Renal cortex interstitium (tissue), 11 donors: ENCODE measurements at regions not wholly inside any gene's neighbourhood (a gene's known extent, or its start where the extent isn't known, plus 50 kb on each side); places are given as distances from the start of the nearest gene placed in this dataset.
"Not testable (repeated sequence)": the region's sequence is repeated elsewhere in the genome, so short reads cannot be mapped to it uniquely, and the experiment has no call there.

ENCODE experiments used
- DNase-seq, 11 donors: peaks; one replicate each; pipeline ENCODE4 v3.0.0-alpha.2; 2013; ENCODE audit warnings: low read depth in 9 of 11, low spot score in 4 of 11; ENCODE audit errors: extremely low read depth in 1 of 11

DNA sequence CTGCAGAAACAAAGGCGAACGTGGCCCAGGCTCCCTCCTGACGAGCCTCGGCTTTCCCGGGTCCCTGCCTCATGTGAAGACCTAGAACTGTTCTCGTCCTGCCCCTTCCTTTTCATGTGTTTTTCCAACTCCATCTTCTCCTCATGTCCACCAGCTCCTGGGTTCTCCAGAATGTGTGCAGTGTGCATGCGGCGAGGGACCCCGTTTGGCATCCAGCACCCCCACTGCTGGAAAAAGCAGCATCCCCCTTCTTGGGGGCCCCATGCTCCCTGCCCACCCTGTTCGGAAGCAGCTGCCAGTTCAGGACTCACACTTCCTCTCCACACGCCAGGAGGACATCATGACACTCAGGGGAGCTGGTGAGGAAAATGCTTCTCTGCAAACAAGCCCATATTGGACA lies 313.5 kb downstream of the BRD1 start:
- no peak for DNase-seq

DNA sequence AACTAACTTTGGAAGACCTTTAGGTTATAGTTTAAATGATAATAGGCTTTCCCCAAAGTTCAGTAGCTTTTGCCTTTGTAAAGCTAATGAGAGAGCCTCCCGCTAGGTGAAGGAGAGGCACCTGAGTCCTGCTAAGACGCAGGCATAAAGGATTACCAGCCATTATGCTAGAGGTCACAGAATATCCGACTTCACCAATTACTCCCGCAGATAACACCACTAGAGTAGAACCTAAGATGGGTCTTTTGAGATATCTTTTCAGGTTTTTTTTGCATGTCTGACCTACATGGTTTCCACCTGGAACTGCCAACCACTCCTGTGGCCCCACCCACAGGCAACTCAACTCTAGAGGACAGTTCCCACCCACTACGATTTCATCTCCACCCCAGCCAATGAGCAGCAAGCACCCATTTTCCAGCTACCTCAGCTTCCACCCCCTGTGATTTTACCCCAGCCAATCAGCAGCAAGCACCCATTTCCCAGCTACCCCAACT lies 314.3 kb downstream of the BRD1 start:
- no peak for DNase-seq

DNA sequence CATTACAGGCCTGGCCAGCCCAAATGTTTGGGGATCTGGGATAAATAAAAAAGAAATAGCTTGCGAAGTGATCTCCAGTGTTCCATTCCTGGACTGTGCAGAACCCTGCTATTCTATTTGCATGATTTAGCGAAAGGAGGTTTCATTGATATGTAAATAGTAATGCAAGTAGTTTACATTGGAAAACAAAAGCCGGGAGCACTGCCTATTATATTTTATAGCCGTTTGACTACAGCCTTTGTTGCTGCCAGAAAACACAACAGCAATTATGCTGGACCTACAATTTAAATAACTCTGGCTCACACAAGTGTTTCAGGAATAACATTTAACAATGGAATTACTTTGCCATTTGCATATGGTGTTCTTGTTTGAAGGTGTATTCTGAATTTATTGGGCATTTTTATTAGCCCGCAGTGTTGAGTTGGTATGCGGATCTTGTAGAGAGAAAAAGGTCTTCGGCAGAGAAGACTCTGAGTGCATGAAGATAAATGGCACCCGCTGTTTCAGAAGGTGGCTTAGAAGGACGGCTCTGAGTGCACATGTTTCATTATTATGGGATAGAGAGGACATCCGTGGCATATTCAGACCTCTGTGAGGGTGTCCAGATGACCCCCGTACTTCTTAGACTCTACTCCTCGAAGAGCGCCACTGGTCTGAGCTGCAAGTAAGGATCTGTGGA lies 315.0 kb downstream of the BRD1 start:
- DNase-seq = no peak

DNA sequence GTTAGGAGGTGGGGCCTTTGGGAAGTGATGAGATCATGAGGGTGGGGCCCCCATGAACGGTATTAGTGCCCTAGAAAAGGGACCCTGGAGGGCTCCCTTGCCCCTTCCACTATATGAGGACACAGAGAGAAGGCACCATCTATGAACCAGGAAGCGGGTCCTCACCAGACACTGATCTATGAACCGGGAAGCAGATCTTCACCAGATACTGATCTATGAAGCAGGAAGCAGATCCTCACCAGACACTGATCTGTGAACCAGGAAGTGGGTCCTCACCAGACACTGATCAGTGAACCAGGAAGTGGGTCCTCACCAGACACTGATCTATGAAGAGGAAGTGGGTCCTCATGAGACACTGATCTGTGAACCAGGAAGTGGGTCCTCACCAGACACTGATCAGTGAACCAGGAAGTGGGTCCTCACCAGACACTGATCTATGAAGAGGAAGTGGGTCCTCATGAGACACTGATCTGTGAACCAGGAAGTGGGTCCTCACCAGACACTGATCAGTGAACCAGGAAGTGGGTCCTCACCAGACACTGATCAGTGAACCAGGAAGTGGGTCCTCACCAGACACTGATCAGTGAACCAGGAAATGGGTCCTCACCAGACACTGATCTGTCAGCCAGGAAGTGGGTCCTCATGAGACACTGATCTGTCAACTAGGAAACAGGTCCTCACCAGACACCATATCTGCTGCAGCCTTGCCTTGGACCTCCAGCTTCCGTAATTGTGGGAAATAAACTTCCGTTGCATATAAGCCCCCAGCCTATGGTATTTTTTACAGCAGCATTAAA lies 316.1 kb downstream of the BRD1 start:
- not testable (repeated sequence) for DNase-seq

DNA sequence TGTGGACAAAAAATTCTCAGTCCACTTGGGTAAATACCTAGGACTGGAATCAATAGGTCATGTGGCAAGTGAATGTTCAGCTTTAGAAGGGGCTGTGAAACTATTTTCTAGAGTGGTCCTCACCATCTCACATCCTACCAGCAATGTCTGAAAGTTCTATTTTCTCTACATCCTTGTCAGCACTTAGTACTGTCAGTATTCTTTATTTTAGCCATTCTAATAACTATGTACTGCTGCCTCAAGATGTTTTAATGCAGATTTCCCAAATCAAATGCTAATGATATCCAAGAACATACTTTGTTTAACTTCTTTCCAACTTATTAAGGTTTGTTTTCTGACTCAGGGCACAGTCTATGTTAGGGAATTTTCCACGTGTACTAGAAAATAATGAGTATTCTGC lies 317.0 kb downstream of the BRD1 start:
- DNase-seq = no peak

DNA sequence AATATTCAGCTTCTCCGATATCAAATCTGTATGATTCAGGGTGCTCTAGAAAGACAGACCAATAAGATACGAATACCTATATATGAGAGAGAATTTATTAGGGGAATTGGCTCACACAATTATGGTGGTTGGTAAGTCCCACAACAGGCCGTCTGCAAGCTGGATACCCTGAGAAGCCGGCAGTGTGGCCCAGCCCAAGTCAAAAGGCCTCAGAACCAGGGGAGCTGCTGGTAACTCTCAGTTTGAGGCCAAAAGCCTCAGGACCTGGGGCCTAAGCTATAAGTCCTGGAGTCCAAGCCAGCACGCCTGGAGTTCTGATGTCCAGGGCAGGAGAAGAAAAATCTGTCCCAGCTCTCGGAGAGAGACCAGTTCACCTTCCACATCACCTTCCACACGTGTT lies 318.7 kb downstream of the BRD1 start:
- DNase-seq = no peak

DNA sequence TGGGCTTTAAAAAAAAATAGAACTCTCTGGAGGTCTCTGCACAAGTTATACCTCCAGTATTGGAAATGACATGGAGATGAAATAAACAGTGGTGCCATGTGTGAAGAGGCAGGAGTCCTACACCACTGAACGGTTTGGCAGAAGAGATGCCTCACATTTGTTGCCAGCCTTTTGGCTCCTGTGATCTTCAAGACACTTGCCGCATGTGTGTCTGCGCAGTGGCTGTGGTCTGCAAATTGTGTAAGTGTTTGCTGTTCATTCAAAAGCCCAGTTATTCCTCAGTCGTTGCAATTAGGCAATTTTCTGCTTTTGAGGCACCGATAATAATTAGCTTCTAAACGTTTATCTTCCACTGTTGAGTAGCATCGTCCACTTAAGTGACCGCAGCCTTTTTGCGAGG lies 319.1 kb downstream of the BRD1 start:
- DNase-seq = no peak

DNA sequence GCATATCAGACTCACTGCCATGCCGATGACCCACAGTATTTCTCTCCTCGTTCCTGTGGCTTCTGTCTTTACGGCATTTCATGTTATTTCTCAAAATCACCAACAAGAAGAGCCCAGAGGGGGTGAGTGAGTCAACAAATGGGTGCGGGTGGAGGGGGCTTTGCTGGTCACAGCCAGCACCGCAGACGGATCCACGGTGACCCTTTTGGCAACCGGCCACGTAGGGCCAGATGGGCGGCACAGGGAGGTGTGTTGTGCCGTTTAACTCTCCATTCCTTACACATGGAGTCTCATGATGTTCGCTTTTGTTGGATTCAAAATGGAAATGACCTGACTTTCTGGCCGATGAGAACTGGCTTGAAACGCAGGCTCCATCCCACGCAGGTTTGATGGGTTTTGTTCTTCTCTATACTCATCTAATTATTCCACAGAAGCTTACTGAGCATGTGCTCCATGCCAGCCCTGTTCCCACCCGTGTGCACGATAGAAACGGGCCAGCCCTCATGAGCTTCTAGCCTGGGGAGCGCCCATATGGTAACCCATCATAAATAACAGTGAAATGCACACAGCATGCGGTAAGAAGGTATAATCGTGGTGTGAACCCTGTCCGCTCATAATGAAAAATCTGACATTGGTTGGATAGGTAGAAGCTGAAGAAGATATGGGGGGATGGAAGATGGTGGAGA lies 319.9 kb downstream of the BRD1 start:
- DNase-seq = no peak

DNA sequence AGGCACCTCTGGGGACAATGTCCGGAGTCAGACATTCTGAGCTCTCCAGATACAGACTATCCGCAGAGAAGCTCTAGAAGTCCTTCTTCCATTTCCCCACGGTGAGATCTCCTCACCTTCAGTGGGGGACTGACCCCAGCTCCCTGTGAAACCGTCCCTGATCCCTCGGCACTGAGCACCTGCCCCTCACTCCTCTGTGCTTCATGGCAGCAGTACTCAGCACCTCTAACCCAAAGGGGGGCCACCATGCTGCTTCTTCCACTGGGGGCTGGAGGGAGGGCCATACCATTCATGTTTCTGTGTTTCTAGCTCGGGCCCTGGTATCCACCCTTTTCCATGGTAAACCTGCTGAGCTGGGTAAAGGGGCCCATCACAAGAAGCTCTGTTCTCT lies 321.7 kb downstream of the BRD1 start:
- no peak for DNase-seq

DNA sequence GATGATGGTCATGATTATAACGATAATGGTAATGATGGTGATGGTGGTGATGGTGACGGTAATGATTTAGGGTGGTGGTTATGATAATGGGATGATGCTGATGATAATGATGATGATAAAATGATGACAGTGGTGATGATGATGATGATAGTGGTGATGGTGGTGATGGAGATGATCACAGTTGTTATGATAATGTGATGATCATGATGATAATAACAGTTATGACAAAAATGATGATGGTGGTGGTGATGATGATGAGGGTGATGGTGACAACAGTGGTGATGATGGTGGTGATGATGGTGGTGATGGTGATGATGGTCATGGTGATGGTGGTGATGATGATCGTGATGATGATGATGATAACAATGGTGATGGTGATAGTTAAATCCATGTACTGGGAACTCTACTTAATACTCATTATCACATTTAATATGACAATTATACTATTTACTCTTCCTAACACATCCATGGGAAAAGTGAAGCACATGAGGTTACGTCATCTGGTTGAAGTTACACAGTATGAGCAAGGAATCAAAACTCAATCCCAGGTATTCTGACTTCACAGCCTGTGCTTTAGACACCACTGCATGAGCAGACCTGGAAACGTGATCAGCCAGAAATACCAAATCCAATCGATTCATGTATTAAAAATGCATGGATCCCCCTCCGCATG lies 322.2 kb downstream of the BRD1 start:
- DNase-seq = no peak

DNA sequence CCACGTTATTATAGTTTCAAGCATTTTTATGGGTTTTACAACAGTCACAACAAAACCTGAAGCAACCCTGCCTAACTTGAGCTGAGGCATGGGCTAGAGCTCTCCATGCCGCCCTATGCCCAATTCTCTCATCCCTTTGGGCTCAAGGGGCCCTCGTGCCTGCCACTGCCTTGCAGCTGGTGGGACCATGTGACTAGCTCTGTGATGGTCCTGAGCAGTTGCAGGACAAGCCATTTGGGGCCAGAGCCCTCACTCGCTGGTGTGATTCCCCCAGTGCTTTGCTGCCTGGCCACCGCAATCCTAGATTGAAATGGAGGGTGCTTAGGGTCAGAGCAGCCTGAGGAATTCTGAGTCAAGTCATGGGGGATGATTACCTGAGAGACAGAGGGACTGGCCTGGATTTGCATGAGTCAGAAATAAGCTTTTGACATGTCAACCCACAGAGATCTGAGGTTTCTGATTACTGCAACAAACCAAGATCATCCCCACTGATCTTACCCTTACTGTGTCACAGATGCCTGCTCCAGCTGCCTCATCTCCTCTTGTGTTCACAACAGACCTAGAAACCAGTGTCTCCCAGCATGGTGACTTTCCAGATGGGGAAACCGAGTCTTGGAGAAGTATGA lies 323.7 kb downstream of the BRD1 start:
- DNase-seq = no peak

DNA sequence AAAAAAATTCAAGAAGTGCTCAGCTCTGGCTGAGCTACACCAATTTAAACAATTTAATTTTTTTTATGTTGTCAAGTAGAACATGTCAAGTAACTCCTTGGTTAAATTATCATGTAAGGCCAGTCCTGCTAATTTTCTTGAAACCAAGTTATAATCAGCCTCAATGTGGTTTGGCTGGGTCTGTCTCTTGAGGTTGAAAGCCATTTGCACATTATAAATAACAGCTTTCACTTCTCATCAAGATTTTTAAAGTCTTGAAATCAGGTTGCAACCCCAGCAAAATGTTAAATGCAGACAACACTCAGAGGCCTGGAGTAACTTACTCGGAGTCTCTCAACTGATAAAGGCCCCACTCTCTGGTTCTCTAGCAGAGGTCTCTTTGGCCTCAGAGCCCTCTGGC lies 324.4 kb downstream of the BRD1 start:
- DNase-seq = no peak

DNA sequence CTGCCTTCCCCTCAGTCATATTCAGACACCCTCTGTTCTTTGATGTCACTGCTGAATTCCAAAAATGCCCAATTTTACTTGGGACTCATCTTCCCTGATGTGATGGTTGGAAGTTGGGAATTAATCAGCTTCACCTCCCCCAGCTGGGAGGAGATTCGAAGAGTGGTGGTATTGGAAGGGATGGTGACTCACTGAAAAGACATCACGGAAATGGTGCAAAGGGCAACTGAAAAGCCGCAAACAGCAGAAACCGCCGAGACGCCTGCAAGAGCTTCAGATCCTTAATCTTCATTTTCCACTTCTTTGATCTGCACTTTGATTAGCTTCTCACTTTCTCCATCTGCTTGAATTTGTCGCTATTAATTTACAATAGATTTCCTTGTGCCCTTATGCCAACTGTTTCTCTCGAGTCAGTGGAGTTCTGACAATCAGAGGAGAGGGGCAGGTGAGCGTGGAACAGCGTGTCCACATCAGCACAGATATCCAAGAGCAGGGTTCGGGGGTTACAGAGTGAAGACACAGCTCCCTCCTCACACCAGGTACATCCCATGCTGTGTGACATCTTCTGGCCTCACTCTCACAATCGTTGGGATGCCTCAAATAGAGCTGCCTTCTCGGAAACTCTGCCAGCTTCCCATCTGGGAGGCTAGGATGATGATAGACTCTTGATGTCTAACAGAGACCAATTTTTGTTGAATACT lies 325.4 kb downstream of the BRD1 start:
- DNase-seq = no peak

DNA sequence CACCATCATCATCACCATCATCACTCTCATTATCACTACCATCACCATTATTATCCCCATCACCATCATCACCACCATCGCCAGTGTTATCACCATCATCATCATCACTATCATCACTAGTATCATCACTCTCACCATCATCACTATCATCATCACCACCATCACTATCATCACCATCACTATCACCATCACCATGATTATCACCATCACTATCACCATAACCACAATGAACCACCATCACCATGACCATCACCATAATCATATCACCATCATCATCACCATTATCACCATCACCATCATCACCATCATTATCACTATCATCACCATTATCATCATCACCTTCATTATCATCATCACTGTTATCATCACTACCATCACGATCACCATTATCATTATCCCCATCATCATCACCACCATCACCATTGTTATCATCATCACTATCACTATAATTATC lies 326.7 kb downstream of the BRD1 start:
- DNase-seq = no peak

DNA sequence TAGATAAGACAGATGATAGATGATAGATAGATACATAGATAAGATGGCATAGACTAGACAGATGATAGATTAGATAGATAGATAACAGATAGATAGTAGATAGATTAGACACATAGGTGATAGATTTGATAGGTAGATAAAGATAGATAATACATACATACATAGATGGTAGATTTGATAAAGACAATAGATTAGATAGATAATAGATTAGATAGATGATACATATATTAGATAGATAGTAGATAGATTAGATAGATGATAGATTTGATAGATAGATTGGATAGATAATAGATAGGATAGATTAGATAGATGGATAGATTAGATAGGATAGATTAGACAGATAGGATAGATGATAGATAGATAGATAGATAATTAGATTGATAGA lies 327.6 kb downstream of the BRD1 start:
- DNase-seq = no peak

DNA sequence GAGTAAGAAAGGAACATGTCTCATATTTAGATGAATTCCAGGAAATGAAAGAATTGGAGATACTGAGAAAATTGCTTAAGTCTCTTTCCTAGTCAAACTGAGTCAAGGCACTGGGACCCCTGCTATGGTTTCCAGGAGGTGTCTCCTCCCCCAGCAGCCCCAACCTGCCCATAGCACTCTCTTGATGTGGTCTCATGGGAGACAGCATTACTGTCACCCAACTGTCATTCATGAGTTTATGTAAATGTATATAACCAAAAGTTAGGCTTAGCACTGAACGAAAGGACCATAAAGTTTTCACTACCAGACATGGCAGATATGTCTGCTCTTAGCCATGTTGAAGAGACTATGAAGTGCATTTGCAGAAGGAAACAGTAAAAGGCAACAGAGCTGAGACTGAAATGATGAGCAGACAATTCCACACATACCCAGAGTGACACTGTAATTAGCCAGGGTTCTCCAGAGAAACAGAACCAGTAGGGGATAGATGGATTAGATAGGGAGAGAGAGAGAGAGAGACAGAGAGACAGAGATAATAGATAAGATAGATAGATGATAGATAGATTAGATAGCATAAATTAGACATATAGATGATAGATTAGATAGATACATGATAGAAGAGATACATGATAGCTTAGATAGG lies 328.1 kb downstream of the BRD1 start:
- no peak for DNase-seq

DNA sequence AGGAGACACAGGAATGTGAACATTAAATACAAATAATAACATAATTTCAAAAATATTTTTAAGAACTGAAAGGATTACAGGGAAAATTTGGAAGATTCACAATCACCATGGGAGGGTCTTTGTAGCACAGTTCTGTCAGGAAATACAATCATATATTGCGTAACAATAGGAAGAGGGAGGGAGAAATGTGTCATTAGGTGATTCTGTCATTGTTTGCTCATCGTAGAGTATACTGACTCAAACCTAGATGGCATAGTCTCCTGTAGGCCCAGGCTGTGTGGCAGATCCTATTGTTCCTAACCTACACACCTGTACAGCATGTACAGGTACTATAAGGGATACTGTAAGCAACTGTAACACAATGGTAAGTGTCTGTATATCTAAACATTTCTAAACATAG lies 330.4 kb downstream of the BRD1 start:
- no peak for DNase-seq

DNA sequence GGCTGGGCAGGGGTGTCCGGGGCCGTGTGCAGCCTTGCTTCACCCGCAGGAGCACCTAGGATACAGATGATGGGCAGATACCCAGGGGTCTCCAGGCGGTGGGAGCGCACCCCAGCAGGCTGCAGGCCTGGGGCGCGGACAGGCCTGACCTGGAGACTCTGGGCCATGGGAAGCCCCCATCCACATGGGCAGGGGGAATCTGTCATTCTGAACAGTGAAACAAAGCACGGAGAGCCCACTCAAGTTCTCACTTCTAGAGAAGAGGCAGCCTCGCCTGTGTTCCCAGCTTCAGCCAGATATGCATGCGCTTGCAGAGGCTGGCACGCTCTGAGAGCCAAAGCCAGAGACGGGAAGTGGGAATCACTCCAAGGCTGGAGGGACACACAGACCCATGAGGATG lies 333.1 kb downstream of the BRD1 start:
- no peak for DNase-seq
